GM18909 (cell line): ENCODE measurements at regions not wholly inside any gene's neighbourhood (a gene's known extent, or its start where the extent isn't known, plus 50 kb on each side); places are given as distances from the start of the nearest gene placed in this dataset.

ENCODE experiments used
- ATAC-seq: cut with Tn5 transposase; IDR thresholded peaks from one replicate; pipeline ENCODE4 v1.9.1; 2021; ENCODE audit warnings: mild to moderate bottlenecking; ENCODE audit not compliant: unreplicated experiment, poor library complexity

DNA sequence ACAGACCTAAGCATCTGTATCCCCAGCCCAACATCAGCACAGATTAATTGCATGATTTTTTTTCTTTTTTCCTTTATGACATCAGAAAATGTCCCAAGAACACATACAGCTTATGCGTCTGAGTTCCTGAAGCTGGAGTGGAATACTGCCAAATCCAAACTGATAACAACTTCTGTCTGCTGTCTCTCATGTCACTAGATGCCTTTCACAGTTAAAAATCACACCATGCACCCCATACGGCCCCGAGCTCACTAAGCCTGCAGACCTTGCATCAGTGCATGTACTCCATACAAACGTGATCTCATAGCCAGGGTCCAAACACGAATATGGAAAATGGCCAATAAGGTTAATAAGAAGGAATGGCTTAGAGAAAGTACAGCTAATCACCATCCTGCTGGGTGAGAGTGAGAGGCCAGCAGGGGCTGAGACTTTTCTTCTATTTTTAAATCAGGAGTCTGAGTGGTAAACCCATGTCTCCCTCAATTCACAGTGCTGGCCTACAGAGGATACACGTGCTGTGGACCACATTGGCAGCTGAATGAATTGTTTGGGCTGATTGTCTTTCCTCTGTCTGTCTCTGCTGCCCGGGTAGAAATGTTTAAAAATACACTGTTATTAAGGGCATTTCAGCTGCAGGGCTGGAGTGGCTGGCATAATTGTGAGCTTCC is 350.6 kb upstream of the RAG2 start:
- no peak for ATAC-seq

GRCh38 chr11:36945384-36945783 is 347.3 kb upstream of the RAG2 start:
- no peak for ATAC-seq

DNA sequence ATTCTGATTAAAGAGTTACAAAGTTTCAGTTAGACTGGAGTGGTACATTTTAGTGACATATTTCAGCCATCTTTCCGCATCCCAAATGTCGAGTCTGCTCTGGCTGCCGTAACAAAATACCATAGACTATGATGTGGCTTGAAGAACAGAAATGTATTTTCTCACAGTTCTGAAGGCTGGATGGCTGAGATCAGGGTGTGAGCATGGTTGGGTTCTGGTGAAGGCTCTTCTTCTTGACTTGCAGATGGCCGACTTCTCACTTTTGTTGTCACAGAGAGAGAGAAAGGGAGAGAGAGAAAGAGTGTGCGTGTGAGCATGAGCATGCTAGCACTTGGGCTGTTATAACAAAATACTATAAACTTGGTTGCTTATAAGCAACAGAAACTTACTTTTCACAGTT is 335.4 kb upstream of the RAG2 start:
- no peak for ATAC-seq

DNA sequence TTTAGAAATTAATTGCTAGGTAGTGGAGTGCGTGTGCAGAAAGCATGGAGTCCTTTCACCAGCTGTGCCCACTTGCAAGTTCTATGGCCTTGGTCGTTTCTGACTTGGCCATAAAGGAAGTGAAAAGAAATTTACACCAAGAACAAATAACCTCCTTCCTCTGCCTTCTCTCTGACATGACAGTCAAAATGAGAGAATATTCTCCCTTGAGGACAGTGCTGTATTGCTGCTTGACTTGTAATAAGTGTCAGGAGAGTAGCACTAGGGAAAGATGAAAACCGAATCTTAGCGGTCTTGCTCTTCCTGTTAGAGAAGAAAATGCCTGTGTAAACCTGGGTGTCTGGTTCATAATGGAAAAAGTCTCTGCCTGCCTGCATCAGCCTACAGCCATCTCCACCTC is 333.1 kb upstream of the RAG2 start:
- no peak for ATAC-seq

- ATAC-seq: no peak
Observed at GRCh38 chr11:36930256-36930655, 332.2 kb upstream of the RAG2 start.

DNA sequence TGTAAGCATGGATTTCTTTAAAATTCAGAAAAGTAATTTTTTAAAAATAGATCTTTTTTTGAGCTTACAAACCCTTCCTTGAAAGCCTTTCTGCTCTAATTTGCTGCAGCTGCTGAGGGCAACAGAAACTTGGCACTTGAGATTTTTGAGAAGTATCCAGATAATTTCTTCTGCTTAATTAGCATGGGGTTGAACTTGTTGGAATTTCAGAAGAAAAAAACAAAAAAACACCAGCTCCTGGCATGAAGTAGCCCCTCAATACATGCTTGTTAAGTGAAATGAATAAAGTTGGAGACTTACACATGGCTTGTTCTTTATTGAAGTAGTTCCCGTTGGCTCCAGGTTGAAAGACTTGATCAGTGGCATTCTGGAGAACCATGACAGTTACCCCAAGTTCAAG is 331.4 kb upstream of the RAG2 start:
- no peak for ATAC-seq

DNA sequence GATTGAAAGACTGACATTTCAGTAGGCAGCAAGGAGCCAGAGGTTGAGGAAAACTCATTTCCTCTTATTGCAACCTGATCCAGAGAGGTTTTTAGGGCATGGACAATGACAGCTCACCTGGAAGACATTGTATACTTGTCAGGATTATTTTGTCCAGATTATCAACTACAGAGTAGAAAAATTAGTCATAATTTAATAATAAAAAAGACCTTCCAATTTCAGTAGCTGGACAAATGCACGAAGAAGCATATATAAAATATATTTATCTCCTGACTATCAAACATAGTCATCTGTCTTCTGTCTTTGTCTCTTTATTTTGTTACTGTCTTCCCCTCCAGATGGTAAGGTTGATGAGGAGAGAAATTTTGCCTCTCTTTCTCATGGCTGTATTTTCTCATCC is 330.6 kb upstream of the RAG2 start:
- no peak for ATAC-seq

- ATAC-seq: no peak
Observed at GRCh38 chr11:36899800-36900199, 301.8 kb upstream of the RAG2 start.

GRCh38 chr11:36890841-36891240 is 292.8 kb upstream of the RAG2 start:
- no peak for ATAC-seq

DNA sequence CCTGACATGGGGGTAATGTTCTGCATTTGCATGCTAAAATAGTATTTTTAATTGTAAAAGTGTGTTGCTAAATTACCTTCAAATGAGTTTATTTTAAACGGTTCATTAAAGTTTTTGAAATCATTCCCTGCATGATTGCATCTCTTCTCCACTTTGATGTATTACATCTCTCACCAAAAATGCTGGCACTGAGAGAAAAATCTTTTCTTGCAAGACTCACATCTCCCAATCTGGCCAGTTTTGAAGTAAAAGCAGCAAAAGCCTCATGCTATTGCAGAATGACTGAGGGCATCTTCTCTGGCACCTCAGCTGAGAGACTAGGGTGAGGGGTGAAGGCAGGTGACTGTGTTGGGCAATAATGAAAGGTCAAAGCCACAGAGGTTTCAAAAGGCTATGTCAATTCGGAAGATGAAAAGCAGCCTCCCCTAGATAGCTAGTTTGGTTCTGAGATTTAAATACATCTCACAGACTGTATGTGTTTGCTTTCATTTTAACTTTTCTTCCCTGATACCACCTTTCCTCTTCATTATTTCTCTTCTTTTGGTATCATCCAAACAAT is 292.2 kb upstream of the RAG2 start:
- ATAC-seq: no peak

DNA sequence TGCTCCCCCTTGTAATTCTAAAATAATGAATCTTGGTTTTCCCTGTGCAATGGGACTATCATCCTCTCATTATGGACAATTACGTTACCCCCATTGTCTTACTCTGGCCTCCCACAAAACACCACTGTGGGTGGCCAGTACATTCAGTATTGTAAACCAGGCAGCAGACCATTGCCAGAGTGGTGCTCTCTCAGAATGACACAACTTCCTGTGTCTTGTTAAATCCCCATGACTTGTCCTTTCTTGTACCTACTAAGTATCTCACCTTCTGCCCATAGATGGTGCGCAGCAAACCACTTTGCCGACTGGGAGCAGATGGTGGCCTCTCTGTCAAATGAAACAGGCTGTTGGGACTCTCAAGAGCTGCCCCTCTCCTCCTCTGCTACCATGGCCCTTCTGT is 287.1 kb upstream of the RAG2 start:
- no peak for ATAC-seq

DNA sequence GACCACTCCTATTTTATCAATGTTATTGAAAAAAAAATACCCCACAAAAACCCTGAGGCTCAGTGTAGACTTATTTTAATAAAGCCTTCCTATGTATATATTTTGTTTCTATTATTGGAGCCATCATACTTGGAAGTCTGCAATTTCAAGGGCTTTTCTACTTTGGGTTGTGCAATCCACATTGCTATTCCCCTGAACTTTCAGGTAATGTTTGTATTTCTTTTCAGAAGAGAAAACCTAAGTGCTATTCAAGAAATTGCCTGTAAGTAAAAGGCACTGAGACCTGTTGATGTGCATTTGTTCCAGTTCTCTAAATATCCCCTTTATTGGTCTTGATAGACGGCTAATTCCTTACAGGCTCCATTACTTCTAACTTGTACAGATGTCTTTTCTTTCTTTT is 280.7 kb upstream of the RAG2 start:
- no peak for ATAC-seq

GRCh38 chr11:36877149-36877548 is 279.1 kb upstream of the RAG2 start:
- ATAC-seq: no peak

DNA sequence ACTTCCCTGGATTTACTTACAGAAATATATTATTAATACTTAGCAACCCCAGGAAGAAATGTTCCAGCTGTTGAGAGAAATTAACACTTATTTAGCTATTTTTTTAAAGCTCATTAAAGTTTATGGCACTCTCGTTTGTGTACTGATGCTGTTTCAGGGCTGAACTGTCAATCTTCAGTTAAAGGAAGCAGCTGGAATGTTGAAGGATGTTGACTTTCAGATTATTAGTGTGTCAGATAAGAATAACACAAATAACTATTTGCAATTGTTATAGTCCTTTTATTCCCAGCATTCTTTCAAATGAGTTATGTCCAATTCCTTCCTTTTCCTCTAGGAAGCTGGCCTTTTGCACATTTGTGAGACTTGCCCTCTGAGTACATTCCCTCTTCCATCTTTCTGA is 278.2 kb upstream of the RAG2 start:
- no peak for ATAC-seq

GRCh38 chr11:36874291-36874690 is 276.3 kb upstream of the RAG2 start:
- no peak for ATAC-seq

DNA sequence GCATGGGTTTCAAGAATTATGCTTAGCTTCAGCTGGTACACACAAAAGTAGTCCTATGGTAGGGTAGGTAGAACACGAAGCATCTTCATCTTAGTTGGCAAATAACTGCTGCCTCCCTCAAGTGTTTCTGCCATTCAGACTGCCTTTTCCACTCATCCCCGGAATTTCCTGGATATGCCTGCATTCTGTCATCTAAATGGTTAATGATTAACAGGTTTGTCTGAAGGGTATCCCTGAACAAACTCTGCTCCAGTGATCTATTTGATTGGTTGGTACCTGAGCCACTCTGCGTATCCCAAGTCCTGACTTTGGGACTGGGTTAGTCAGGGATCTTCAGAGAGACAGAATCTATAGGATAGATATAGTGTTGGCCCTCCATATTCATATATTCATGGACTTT is 272.3 kb upstream of the RAG2 start:
- ATAC-seq: no peak

DNA sequence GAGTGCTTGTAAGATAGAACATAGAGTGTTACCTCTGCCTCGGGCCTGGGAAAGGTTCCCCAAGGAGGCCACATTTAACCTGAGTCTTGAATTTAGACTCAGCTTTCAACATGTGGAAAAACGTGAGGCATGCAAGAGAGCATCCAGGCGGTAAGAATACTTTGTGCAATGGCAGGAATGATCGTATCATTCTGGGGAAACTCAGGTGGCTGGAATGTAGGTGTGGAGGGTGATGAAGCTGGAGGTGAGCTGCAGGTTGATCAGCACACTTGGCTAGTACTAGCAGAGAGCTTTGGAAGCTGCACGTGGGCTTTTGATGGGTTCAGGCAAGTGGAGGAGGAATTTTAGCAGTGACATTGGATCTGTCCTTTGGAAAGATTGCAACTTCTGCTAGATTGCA is 270.3 kb upstream of the RAG2 start:
- ATAC-seq: no peak

DNA sequence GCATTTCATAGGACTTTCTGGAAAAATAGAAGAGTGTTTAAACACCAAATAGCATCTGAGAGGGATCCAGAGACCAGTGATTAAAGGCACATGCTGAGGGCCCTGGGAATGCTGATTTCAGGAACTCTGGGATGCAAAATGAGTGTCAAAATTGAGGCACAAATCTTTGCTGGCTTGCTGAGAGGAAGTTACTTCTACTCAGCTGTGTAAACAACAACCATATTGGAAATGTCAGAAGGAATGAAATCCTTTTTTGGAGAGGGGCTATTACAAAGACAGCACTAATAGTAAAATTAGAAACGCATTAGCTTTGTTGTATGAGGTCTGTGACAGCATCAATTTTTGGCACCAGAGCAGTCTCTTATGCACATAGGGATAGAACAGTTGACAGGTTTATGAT is 267.8 kb upstream of the RAG2 start:
- ATAC-seq: no peak

GRCh38 chr11:36854875-36855274 is 256.8 kb upstream of the RAG2 start:
- ATAC-seq: no peak

DNA sequence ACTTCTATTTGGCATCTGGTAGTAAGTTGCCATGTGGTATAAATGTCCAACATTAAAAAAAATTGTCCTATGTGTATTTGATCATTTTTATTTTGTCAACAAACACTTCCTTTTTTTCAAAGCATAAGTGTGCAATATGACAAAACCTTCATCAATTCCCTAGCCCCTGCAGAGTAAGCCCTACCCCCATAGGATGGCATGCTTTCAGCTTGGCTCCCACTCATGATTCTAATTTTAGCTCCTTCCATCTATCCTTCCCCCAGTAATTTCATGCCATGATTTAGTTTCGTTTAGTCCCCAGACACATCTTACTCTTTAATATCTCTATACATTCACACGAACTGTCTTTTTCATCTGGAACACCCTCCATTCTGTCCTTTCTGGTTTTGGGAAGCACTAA is 250.6 kb upstream of the RAG2 start:
- no peak for ATAC-seq

GRCh38 chr11:36840378-36840777 is 242.3 kb upstream of the RAG2 start:
- ATAC-seq: no peak

DNA sequence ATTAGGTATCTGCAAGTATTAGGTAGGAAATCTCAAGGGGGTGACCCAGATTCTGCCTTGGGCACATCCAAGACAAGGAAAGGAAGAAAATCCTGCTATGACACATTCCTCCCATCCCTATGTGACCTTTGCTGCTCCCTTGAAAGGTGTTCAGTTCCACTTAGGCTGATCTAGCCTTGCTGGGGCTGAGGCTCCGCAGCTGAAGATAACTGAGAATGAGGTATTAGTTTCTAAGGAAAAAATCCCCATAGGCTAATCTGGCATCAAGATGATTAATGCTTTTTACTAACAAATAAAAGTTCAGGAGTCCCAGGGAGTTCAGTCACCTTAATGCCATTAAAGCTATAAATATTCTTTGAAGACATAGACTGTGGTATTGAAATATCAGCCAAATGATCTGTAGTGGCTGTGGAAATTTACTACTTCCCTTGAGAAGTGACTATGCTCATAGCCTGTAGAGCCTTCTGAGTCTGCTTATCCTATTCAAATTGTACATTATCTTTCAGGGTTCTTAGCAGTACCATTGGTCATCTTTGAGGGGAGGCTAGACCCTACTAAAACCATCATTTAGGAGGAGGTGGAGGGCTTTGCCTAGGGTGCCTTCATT is 239.9 kb upstream of the RAG2 start:
- ATAC-seq: no peak
